ENCODE measurements at regions not wholly inside any gene's neighbourhood (a gene's known extent, or its start where the extent isn't known, plus 50 kb on each side); places are given as distances from the start of the nearest gene placed in this dataset.

DNA sequence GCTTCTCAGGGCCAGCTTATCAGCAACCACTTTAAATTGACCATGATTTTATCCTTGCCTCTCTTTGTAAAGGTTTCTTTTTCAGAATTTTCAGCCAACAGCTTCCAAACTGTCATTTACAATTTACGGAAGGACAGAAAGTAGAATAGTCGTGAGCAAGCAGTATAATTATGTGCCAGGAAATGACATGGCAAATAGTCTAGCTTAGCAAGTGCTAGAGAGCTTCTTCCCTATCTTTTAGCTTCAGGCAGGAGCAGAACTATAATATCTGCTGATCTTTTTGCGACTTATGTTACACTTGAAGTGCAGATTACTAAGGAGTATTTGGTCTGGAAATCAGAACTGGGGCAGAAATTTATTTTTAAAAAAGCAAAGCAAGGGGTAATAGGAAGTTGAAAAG, 123.0 kb upstream of the AP1S2 start:
- no peak for DNase-seq

DNA sequence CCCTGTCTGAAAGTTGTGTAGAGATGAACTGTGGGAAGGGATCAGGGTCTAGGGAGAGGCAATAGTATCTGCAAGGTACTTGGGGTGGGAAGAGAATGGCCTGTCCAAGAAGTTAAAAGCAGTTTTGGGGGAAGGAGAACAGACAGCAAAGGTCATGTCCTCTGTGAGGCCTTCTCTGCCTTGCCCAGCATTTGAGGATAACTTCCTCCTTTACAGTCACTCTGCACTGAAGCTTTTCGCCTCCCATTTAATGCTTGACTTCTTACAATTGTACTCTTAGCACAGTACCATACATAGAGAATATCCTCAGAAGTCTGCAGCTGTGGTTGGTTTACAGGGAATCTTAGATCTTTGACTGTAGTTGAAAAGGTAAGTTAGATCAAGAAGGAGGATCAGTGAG, 121.8 kb upstream of the AP1S2 start:
- no peak for DNase-seq

DNA sequence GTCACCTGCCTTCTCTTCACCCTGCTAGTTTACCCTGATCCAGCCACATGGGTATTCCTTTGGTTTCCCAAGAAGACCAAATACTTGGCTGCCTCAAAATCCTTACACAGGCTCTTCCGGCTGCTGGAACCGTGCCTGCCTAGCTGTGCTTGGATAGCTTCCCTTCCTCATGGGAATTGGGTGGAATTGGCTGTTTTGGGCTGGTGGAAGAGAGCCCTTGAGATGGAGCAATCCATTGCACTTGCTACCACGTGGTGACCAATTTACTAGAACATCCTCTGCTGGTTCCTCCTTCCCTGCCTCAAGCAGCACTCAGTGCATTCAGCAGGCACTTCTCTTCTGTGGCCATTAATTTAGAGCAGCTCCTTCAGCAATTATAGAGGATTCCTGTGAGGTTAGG, 119.3 kb upstream of the AP1S2 start:
- no peak for DNase-seq

DNA sequence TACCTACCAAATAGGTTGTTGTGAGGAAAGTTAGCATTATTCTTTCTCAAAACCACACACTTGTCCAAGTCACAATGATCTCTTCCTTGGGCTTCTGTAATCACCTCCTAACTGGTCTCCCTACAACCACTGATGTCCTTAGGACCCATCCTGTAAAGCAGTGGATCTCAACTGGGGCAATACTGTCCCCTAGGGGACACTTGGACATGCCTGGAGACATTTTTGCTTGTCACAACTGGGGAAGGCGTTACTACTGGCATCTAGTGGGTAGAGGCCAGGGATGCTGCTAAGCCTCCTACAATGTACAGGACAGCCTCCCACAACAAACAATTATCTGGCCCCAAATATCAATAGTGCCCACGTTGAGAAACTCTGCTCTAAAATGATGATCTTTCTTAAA, 118.7 kb upstream of the AP1S2 start:
- peak; percentile 53 for DNase-seq

DNA sequence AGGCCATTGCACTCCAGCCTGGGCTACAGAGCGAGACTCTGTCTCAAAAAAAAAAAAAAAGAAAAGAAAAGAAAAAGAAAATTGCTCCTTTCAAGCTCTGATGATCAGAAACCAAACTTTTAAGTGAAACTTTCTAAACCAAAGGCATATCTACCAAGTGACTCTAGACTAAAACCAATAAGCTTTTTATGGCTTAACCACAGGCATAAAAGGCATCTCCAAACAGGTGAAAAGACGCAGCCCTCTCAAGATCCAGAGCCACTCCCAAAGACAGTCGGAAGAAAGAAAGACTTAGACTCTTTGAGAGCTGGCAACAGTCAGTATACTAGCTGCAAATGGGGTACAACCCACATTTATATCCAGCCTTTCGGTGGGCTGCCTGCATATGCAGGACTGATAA, 117.1 kb upstream of the AP1S2 start:
- DNase-seq = no peak

DNA sequence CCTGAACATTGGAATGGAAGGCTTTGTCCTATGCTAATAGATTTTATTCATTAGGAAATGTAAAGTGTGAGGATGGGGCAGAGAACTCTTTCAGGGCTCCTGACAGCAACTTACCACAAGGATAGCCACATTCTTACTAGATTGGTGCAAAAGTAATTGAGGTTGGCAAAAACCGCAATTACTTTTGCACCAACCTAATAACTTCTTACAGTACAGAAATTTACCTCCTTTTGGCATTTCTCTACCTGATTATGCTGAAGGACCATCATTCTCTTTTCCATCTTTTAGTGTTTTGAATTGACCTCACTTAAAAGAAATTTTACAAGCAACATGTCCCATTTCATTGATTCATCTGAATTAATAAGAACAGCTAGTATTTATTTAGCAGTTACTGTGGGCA, 109.2 kb upstream of the AP1S2 start:
- DNase-seq = no peak

DNA sequence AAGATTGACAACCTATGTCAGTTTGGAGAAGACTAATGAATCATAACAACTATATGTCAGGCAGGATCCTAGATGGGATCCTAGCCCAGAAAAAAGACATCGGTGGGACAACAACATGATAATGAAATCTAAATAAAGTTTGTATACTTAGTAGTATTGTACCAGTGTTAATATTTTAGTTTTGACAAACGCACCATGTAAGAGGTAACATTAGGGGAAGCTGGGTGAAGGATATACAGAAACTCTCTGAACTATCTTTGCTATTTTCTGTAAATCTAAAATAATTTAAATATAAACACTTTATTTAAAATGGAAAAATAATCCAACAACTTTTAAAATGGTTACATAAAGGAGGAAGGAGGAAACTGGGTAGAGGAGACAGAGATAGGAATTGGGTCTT, 105.6 kb upstream of the AP1S2 start:
- DNase-seq = no peak

DNA sequence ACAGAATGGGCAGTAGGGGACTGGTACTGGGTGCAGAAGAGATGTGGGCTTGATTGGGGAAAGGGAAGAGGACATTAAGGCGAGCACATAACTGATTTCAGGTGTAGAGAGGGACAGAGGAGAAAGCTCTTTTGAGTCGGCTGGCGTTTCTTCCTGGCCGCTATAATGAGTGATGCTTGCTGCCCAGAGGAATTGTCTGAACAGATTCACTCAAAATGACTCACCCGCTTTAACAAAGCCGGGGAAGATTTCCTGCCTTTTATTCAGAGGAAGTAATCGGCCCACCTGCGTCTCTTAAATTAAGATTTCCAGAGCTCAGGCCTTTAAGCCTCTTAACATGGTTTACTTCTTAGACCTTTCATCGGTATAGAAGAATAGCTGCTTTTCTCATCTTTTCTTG, 102.1 kb upstream of the AP1S2 start:
- peak; percentile 1 for DNase-seq

DNA sequence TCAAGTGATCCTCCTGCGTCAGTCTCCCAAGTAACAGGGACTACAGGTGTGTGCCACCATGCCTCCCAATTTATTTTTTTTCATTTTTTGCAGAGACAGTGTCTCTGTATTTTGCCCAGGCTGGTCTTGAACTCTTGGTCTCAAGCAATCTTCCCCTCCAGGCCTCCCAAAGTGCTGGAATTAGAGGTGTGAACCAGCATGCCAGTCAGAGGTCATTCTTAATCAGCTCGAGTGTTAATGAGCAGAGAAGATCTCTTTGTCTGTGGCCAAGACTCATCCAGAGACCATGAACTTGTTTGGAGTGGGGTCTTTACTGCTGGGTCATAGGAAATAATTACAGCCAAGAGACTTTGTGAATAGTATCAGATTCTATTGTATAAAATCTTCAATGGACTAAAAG, 99.2 kb upstream of the AP1S2 start:
- DNase-seq = no peak

DNA sequence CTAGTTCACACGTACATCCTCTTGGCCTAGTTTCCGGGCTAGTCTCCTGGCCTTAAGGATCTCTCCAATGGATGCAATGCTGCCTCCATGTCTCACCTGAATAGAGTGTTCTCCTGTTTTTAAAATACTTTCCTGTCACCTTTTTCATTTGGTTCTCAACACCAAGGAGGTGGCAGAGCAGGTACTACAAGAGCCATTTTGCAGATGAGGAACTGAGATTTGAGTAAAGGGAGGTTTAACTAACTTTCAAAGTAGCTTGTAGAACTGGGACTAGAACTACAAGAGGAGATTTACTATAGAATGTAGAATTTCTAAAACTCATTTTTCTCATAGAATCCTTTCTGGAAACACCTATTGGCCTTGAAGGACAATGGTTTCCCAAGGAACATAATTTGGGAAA, 97.6 kb upstream of the AP1S2 start:
- no peak for DNase-seq

DNA sequence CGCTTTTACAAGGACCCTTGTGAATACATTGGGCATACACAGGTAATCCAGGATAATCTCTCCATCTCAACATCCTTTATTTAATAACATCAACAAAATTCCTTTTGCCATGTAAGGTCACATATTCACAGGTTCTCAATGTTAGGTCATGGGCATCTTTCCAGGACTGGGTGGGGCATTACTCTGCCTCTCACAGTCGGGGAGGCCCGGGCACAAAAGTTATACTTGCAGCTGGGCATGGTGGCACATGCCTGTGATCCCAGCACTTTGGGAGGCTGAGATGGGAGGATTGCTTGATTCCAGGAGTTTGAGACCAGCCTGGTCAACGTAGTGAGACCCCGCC, 93.7 kb upstream of the AP1S2 start:
- no peak for DNase-seq

DNA sequence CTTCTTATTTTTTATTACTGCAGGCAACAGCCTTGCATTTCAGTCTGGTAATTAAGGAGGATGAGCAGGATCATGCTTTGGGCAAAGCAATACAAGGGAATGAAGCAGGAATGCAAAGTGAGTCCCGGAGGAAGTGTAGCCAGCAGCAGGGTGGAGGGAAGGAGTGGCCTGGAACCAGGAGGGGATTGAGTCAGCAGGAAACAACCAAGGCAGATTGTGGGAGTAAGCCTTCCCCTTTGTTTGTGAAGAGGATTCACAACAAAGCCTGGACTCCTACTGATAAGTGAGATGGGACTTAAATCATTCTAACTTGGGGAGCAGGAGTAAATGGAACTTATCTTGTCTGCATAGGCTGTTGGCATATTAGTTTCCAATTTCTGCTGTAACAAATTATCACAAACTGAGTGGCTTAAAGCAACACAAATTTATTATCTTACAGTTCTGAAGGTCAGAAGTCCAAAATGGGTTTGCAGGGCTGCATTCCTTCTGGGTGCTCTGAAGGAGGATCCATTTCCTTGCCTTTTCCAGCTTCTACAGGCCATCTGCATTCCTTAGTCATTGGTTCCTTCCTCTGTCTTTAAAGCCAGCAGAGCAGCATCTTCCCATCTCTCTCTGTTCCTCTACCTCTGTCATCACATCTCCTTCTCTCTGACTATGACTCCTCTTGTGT, 93.2 kb upstream of the AP1S2 start:
- peak; percentile 17 for DNase-seq

DNA sequence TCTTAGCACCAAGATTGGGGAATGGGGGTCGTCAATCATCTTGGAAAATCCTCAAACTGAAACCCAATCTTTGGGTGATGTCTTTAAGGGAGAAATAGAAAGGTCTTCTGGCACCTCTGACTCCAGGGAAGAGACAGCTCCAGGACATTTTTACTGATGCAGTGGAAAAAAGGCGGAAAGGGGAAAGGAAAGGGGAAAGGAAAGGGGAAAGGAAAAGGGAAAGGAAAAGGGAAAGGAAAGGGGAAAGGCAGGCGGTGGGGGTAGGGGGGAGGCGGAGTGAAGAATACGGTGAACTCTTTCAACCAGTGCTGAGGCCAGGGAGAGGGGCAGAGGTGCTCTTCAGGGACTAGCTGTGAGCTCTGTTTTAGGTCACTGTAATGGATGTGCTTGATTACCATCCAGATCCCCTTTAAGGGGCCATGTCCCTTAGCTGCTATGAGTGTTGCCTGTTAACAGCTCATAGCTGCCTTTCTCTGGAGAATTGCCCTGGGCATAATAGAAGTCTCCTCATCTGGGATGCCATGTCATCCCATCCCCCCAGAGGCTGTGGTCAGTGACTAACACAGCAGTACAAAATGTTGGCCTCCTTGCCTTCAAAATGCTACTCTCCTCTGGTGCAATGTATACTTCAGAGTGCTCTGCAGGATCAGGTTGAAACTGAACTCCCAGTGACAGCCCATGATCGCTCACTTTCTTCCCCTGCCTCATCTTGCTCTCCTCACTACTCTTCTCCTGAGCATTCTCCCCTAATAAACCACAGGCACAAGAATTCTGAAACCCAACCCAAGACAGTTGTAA, 92.4 kb upstream of the AP1S2 start:
- no peak for DNase-seq

DNA sequence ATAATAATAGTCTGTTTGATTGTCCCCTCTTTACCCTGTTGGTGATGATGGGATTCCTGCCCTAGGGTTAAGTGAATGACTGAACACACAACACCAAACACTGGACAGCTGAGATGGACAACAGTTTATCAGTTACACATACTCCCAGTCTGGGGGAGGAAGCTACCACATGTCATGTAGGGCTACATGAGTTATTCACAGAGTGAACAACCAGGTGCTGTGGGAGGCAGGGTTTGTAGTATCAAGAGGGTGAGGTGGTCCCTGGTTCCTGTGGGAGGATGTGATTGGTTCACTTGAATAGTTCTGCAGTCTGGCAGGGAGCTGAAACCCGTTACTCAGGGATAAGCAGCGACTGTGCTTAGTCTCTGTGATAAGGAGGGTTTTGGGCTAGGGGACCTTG, 88.8 kb upstream of the AP1S2 start:
- no peak for DNase-seq

DNA sequence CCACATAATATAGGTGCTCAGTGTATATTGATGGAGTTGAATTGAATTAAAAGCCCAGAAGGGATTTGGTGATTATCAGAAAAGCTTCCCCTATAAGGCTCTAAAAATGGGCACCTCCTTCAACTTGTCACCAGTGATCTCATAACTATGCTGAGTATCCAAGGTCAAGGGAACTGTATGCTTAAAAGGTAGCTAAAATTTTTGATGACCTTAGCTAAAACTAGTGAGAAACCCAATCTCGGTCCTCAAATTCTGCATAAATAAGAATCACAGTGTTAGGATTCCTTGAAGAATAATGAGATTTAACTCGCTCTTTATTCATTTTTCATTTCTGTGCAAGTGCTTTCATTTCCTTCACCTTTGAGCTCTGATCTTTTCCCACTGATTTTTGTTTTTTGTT, 87.7 kb upstream of the AP1S2 start:
- DNase-seq = no peak

DNA sequence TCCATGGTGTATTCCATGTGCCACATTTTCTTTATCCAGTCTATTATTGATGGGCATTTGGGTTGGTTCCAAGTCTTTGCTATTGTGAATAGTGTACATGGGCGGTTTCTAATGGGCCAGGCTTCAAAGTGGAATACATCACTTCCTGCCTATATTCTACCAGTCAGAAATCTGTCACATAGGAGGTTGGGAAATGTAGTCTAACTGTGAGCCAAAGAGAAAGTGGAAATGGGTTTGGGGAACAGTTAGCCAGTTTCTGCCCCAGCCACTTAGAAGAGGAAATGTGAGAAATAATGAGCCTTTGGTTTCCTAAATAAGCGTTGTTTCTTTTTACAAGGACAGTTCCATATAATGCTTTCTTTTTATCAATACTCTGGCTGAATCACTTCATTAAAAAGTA, 85.1 kb upstream of the AP1S2 start:
- DNase-seq = no peak

DNA sequence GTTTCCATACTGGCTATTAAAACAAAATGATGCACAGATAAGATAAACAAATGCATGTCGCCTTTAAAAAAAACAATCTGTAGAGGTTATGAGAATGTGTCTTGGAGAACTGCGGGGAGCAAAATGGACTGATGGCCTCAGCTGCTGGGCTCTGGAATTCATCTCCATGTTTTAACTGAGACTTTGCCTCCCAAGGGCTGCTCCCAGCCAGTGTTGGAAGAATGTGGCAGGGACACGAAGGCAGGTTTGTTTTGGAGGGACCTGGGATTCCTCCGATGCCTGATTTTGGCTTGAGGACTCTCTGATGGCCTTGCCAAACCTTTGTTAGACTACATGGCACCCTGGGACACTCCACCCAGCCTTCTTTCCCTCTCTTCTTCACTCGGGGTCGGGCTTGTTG, 83.5 kb upstream of the AP1S2 start:
- no peak for DNase-seq

DNA sequence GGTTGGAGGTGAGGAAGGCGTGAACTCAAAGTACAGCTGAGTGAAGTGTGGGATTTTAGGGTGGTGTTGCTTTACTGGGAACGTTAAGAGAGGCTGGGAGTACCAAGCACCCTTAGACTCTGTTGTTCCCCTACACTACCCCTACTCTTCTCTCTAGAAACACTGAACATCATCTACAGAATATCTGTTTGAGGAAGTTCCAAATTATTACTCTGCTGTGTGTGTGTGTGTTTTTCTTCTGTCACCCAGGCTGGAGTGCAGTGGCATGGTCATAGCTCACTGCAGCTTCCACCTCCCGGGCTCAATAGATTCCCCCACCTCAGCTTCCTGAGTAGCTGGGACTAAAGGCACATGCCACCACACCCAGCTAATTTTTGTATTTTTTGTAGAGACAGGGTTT, 76.7 kb upstream of the AP1S2 start:
- DNase-seq = no peak

DNA sequence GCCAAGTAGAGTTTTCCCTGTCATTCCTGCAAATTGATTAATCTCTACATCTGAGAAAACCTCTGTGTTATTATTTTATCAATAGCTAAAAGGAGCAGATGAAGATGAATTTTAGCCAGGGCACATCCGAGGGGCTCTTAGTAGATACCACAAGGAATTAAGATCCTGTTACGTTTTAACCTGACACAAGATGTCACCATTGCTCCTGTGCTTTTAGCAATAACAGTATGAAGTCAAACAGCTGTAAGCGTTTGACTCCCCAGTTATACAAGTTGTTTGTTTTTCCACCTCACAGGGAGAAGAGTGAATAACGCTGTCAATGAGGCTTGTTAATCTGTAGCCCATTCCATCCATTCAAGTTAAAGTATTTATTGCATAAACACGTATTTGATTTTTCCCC, 76.0 kb upstream of the AP1S2 start:
- DNase-seq = peak; percentile 64

DNA sequence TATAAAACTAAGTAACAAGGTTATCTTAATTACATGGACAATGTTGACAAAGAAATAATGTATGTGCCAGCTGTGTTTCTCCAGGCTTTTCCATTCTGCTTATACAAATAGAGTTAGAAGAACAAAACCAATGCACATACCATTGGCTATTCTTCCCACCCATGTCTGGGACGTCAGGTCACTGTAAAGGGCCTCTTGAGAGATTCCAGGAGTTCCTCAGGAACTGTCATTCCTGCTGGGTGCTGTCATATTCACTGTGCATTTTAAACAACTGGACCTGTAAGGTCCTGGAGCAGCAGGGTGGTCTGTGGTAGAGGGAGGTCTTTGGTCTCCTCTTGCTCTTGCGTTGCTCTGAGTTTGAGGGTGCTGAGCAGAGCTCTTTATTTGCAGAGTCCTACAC, 74.6 kb upstream of the AP1S2 start:
- DNase-seq = no peak

DNA sequence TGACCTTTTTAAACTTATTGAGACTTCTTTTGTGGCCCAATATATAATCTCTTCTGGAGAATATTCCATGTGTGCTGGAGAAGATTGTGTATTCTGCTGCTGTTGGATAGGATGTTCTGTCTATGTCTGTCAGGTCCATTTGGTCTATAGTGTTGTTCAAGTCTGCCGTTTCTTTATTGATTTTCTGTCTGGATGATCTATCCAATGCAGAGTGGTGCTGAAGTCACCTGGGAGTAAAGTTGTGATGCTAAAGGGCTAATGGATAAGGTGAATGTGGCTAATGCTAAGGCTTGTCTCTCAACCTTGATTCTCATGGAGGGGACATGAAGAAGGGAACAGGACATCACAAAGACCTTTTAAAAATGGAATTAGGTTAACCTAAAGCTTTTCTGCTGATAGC, 72.0 kb upstream of the AP1S2 start:
- DNase-seq = no peak

DNA sequence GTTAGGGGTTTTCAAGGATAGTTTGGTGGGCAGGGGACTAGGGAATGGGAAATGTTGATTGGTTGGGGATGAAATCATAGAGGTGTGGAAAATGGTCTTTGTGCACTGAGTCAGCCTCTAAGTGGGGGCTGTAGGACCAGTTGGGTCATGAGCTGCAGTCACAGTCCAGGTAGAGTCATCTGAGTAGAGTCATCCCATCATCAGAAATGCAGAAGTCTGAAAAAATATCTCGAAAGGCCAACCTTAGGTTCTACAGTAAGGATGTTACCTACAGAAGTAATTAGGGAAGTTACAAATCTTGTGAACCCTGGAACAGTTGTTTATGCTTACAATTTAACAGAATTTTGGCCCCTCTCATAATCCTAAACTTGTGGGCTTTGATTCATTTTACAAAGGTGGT, 63.4 kb upstream of the AP1S2 start:
- DNase-seq = no peak

DNA sequence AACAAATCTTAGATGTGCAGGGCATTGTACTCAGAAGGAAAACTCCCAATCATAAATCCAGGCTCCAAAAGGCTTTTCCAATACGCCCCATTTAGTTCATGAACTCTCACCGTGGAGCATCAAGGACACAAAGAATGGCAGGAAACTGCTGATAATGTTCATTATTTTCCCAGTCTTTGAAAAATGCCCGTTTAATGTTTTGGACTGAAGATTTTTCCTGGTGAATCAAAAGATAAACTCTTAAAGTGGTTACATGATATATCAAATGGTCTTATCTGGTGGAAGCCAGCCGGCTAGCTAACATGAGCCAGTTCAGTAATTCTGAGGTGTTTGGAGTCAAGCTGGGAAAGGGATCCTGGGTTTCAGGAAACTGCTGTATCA, 62.1 kb upstream of the AP1S2 start:
- DNase-seq = no peak

DNA sequence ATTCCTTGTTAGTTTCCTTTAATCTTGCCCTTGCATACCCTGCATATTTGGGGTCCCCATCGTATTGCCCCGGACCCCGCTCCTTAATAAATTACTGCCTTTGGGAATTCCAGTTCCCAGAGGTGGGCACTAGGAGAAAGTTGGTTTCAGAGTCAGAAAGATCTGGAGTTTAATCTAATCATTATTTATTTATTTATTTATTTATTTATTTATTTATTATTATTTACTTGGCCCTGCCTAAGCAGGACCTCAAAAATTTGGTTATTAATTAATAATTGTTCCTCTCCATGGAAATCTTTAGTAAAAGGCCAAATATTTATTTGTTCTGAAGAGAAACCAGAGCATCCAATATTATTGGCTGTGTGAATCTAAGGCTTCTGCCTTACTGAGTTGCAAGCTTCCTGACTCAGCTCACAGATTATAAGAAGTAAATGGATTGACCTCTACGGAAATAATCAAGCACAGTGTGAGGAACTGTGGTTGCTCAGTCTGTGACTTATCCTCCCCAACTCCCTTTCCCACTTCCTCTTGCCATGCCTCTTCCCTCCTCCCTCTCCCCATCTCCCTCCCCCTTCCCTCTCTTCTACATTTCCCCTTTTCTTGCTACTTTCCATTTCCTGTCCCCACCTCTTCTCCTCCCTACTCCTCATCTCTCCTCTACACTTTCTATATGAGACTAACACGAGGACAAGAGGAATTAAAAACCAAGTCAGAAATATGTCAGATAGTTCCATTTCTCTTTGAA, 61.5 kb upstream of the AP1S2 start:
- DNase-seq = no peak

DNA sequence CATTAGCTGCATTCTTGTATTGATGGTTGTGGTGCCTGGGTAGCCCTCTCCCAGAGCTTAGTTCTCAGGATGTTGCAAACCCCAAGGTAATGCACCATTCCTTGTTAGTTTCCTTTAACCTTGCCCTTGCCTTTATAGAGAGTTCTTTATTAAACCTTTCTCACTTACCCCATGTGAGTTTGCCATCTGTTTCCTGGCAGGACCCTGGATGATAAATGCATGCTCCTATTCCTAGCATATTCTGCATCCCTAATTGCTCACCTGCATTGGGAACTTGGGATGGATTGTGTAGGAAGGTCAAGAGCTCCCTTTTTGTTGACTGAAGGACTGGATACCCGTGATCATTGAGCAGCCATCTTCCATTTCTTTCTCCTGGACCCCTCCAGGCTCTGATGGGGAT, 59.9 kb upstream of the AP1S2 start:
- DNase-seq = no peak

Measured in DMS53 (cell line).